HG02885 (cell line): ENCODE measurements at regions not wholly inside any gene's neighbourhood (a gene's known extent, or its start where the extent isn't known, plus 50 kb on each side); places are given as distances from the start of the nearest gene placed in this dataset.
"Not testable (repeated sequence)": the region's sequence is repeated elsewhere in the genome, so short reads cannot be mapped to it uniquely, and the experiment has no call there.

Experiments
- ATAC-seq: cut with Tn5 transposase; IDR thresholded peaks from one replicate; pipeline ENCODE4 v1.9.1; 2021; ENCODE audit warnings: mild to moderate bottlenecking; ENCODE audit not compliant: unreplicated experiment, poor library complexity

DNA sequence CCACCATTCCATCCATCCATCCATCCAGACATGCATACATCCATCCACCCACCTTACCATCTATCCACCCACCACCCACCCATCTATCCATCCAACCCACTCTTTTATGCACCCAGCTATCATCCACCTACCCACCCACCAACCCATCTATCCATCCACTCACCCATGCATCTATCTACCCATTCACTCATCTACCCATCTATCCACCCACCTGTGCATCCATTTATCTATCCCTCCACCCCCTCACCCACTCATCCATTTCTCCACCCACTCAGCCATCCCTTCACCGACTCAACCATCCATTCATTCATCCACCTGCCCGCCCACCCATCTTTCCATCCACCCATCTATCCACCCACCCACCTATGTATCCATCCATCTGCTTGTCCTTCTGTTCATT lies 186.4 kb upstream of the OSBPL11 start:
- ATAC-seq = not testable (repeated sequence)

DNA sequence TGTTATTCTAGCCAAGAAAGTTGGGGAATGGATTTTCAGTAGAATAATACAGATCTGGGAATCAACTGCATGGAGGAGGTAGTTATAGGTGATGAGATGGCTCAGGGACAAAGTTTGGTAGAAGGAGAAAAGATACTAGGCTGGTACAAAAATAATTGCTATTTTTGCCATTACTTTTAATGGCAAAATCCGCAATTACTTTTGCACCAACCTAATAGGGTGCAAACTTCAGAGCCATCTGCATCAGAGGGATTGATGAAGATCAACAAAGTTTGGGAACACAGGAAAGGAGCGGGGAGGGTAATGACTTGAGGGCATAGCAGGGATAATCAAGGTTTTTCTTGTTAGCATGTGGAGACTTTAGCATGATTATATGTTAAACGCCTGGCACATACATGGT lies 178.7 kb upstream of the ROPN1B start:
- ATAC-seq = not testable (repeated sequence)

DNA sequence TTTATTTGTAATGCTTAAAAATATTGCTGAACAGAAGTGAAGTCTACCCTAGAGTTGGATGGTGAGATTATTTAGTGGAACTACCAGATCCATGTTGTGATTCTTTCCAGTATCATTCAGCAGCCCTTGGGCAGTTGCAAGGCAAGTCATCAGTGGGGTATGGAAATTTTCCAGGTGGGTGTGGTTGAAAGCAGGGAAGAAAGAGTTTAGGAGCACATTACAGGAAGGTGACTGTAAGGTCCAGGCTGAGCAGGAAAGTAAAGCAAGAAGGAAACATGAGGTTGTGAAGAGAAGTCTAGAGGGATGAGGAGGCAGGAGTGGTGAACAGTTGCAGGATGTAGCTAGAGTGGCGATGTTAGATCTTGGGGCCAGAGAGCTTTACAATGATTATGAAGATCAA lies 178.0 kb upstream of the ROPN1B start:
- not testable (repeated sequence) for ATAC-seq

DNA sequence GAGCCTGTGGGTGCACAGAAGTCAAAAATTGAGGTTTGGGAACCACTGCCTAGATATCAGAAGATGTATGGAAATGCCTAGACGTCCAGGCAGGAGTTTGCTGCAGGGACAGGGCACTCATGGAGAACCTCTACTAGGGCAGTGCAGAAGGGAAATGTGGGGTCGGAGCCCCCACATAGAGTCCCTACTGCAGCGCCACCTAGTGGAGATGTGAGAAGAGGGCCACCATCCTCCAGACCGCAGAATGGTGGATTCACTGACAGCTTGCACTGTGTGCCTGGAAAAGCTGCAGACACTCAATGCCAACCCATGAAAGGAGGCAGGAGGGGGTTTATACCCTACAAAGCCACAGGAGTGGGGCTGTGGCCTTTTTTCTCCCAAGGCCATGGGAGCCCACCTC lies 159.0 kb upstream of the ROPN1B start:
- ATAC-seq = not testable (repeated sequence)

DNA sequence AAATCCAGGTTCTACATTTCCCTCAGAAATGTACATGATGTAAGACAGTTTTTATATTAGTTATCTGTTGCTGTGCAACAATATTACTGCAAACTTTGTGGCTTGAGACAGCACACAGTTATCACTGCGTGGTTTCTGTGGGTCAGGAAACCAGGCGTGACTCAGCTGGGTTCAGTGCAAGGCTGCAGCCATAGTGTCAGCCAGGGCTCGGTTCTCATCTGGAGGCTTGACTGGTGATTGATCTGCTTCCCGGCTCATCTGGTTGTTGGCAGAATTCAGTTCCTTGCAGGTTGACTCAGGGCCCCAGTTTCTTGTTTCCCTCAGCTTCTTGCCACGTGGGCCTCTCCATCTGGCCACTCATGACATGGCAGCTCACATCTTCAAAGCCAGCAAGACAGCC lies 146.8 kb upstream of the ROPN1B start:
- not testable (repeated sequence) for ATAC-seq

DNA sequence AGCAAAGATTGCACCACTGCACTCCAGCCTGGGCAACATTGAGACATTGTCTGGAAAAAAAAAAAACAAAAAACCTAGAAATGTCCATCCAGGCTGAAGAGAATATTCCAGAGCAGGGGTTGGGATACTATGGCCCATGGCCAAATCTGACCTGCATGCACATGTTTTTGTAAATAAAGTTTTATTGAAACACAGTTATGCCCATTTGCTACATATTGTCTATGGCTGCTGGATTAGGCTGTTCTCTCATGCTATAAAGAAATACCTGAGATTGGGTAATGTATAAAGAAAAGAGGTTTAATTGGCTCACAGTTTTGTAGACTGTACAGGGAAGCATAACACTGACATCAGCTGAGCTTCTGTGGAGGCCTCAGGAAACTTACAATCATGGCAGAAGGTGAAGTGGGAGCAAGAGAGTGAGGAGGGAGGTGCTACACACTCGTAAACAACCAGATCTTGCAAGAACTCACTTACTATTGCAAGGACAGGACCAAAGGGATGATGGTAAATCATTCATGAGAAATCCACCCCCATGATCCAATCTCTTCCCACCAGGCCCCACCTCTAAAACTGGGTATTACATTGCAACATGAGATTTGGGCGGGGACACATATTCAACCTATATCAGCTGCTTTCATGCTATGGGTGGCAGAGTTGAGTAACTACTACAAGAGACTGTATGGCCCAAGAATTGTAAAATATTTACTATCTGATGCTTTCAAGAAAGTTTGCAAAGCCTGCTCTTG lies 137.8 kb upstream of the ROPN1B start:
- ATAC-seq = not testable (repeated sequence)

DNA sequence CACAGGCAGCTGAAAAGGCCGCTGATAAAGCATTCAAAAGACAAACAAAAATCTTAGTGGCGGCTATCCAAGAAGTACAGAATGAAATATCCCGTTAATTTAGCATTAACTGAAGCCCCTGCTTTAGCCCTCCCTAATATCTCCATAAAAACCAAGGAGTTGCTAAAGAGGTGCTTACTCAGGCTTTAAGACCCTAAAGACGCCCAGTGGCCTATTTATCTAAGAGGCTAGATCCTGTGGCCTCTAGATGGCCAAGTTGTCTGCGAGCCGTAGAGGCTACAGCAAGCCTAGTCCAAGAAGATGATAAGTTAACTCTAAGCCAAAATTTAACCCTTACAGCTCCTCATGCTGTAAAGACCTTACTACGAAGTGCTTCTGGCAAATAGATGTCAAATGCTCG lies 133.4 kb upstream of the ROPN1B start:
- ATAC-seq = not testable (repeated sequence)

DNA sequence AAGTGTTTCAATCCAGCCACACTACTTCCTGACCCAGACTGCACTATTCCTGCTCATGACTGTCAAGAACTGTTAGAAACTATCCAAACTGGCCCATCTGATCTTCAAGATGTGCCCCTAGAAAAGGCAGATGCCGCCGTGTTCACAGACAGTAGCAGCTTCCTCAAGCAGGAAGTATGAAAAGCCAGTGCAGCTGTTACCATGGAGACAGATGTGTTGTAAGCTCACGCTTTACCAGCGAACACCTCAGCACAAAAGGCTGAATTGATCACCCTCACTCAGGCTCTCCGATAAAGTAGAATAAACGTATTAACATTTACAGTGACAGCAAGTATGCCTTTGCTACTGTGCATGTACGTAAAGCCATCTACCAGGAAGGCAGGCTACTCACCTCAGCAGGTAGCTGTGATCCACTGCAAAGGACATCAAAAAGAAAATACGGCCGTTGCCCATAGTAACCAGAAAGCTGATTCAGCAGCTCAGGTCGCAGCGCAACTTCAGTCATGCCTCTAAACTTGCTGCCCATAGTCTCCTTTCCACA lies 132.9 kb upstream of the ROPN1B start:
- ATAC-seq = not testable (repeated sequence)

DNA sequence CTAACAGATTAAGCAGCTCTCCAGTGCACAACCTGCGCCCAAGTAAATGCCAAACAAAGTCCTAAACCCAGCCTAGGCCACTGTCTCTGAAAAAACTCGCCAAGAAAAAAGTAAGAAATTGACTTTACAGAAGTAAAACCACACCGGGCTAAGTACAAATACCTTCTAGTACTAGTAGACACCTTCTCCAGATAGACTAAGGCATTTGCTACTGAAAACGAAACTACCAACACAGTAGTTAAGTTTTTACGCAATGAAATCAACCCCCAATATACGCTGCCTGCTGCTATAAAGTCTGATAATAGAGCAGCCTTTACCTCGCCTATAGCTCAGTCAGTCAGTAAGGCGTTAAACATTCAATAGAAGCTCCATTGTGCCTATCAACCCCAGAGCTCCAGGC lies 132.2 kb upstream of the ROPN1B start:
- ATAC-seq = not testable (repeated sequence)

DNA sequence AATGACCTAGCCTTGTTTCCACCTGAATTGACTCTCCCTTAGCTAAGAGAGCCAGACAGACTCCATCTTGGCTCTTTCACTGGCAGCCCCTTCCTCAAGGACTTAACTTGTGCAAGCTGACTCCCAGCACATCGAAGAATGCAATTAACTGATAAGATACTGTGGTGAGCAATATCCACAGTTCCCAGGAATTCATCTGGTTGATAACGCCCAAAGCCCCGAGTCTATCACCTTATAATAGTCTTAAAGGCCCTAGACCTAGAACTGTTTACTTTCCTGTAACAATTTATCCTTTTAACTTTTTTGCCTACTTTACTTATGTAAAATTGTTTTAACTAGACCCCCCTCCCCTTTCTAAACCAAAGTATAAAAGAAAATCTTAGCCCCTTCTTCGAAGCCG lies 130.1 kb upstream of the ROPN1B start:
- not testable (repeated sequence) for ATAC-seq

DNA sequence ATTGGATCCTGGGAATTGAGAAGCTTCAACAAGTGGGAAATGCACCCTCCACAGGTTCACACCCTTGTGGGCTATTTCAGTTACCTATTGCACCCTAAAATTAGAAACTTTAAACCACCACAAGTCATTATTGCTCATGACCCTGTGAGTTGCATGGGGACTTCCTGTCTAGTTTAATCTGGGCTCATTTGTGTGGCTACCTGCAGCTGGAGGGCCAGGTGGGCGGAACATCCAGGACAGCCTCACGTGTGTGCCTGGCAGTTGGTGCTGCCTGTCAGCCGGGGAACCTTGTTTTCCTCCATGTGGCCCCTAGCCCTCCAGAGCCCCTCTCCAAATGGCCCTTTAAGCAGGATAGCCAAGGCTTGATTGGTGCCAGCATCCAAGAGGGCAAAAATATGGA lies 128.5 kb upstream of the ROPN1B start:
- ATAC-seq = not testable (repeated sequence)

DNA sequence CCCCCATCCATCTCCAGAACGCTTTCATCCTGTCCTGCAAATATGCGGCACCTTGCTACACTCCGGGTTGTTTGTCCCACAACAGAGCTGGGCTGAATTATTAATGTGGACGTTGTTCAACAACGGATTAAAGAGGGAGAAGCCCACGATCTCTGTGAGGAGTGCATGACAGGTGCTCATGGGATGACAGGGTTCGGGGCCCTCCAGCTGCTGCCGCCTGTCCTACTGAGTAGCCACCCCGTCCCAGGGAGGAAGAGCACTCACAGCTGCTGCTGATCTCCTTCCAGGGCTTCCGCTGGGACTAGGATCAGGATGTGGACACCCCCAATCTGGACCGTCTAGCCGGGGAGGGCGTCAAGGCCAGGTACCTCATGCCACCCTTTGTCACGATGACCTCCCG lies 121.0 kb upstream of the ROPN1B start:
- ATAC-seq = not testable (repeated sequence)

DNA sequence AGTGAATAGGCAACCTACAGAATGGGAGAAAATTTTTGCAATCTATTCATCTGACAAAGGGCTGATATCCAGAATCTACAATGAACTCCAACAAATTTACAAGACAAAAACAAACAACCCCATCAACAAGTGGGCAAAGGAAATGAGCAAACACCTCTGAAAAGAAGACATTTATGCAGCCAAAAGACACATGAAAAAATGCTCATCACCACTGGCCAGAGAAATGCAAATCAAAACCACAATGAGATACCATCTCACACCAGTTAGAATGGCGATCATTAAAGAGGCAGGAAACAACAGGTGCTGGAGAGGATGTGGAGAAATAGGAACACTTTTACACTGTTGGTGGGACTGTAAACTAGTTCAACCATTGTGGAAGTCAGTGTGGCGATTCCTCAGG lies 114.0 kb upstream of the ROPN1B start:
- not testable (repeated sequence) for ATAC-seq

DNA sequence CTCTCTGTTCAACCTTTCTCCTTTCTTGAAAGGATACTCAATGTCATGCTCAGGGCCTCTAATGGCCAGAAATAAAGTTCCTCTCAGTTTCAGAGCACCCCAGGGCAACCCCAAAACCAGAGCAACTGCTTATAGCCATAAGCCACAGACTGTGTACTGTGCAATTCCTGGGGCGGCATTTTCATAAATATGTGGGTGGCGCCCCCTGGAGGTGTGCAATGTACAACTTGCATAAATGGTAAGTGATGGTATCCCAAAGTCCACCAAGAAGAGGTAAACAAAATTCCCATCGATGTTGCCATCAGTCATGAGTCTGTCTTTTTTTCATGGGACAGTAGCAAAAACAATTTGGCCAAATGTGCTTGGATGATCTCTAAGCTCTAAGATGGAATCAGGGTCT lies 108.4 kb upstream of the ROPN1B start:
- not testable (repeated sequence) for ATAC-seq

DNA sequence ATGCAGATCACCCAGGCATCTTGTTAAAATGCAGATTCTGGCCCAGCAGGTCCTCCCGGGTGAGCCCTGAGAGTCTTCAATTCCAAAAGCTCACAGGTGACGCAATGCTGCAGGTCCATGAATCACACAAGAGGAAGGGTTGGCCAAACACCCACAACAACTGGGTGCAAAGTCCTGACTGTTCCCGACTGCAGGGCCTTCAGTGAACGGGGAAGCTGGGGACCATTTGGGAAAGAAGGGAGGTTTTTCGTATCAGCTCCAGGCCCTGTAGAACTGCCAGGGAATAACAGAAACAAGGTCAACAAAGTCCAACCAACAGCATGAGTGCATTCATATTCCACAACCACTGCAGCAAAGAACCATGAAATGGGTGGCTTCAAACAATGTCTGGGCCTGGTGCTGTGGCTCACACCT lies 106.1 kb upstream of the ROPN1B start:
- ATAC-seq = not testable (repeated sequence)

DNA sequence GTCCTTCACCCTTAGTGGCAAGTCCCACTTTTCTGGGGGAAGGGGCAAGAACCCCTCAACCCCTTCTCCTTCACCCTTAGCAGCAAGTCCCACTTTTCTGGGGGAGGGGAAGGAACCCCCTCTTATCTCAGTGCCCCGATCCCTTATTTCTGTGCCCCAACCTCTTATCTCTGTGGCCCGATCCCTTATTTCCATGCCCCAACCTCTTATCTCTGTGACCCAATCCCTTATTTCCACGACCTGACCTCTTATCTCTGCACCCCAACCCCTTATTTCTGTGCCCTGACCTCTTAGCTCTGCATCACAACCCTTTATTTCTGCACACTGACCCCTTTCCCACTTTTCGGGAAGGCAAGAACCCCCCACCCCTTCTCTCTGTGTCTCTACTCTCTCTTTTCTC lies 104.4 kb upstream of the ROPN1B start:
- ATAC-seq = not testable (repeated sequence)

DNA sequence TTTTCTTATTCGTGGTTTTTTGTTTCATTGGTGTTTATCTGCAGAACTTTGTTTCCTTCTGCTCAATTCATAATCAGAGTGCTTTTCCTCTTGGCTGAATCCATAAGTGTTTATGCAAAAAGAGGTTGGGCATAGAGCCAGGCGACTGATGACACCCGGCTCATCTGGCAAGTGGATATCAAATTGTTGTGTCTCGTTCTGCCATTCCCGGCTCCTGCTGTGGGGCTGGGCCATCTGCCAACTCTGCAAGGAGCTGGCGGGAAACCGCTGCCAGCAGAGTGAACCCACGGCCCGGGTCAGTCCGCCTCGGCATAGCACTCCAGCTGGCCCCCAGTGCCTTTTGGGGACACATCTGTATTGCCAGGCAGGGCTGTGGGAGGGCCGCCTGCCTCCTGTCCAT lies 83.0 kb upstream of the ROPN1B start:
- not testable (repeated sequence) for ATAC-seq

DNA sequence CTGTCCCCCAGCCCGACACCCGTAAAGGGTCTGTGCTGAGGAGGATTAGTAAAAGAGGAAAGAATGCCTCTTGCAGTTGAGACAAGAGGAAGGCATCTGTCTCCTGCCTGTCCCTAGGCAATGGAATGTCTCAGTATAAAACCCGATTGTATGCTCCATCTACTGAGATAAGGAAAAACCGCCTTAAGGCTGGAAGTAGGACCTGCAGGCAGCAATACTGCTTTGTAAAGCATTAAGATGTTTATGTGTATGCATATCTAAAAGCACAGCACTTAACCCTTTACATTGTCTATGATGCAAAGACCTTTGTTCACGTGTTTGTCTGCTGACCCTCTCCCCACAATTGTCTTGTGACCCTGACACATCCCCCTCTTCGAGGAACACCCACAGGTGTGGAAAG lies 69.8 kb upstream of the ROPN1B start:
- ATAC-seq = not testable (repeated sequence)

DNA sequence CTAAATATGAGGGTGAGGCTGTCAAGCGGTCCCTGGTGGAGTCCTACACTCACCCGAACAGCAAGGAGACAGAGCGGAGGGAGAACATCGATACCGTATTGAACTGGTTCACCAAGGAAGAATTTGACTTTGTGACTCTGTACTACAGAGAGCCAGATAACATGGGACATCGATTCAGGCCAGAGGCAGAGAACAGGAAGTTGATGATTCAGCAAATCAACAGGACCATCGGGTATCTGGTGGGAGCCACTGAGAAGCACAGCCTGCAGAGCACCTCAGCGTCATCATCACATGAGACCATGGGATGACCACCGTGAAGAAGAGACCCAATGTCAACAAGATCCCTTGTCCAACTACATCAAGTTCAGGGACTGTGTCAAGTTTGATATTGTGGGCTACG lies 67.5 kb upstream of the ROPN1B start:
- not testable (repeated sequence) for ATAC-seq

DNA sequence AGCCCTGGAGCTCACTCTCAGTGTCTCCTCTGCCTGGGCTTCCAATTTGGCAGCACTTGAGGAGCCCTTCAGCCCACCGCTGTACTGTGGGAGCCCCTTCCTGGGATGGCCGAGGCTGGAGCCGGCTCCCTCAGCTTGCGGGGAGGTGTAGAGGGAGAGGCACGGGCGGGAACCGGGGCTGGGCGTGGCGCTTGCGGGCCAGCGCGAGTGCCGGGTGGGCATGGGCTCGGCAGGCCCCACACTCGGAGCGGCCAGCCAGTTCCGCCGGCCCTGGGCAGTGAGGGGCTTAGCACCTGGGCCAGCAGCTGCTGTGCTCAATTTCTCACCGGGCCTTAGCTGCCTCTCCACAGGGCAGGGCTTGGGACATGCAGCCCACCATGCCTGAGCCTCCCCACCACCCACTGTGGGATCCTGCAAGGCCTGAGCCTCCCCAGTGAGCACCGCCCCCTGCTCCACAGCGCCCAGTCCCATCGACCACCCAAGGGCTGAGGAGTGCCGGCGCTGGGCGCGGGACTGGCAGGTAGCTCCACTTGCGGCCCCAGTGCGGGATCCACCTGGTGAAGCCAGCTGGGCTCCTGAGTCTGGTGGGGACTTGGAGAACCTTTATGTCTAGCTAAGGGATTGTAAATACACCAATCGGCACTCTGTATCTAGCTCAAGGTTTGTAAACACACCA lies 65.1 kb upstream of the ROPN1B start:
- not testable (repeated sequence) for ATAC-seq

DNA sequence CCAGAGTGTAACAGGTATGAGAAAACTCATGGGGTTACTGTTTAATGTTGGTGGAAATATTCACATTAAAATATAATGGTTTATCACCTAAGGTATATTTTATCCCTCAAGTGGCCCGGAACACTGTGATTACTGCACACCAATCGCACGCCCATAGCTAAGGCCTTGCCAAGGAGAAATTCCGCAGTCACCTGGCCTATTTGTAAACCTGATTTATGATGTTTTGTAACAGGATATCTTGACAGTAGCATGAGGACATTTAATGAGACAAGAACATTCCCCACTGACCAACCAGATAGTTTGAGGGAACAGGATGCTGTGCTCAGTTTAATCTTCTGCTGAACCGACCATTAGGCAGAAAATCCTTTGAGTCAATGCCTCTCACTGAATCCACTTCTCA lies 61.7 kb upstream of the ROPN1B start:
- ATAC-seq = not testable (repeated sequence)
